Pancreas (tissue), 10 donors: ENCODE measurements at regions not wholly inside any gene's neighbourhood (a gene's known extent, or its start where the extent isn't known, plus 50 kb on each side); places are given as distances from the start of the nearest gene placed in this dataset.

ENCODE experiments used
- ATAC-seq, 4 donors: fragments of 200-7000 bp; cut with Tn5 transposase; one replicate each; pipeline versions ENCODE4 v1.8.0 to v1.9.1; 2020; ENCODE audit warnings: mild to moderate bottlenecking in 4 of 4, moderate library complexity in 4 of 4
- DNase-seq, 6 donors: peaks; one replicate each; pipeline ENCODE4 v3.0.0-alpha.2; 2020
- FAIRE-seq: peaks from 2 replicates; lab custom pipeline; 2012; peaks lifted over from hg19 to GRCh38; lab: Jason Lieb, UNC
- H3K27ac ChIP-seq, 4 donors: fragments of 200-600 bp; sonication (generic); 1 replicate in 3 of 4; 2 replicates in 1 of 4; pipeline versions ENCODE4 v1.5.0 to v1.8.0; 2020
- H3K27me3 ChIP-seq, 4 donors: fragments of 200-600 bp; one replicate each; pipeline ENCODE4 v1.8.0; 2021
- H3K36me3 ChIP-seq, 3 donors: fragments of 200-600 bp; sonication (generic) in 1 of 3; one replicate each; pipeline versions ENCODE4 v1.5.0 to v1.8.0; 2020 to 2021
- H3K4me1 ChIP-seq, 3 donors: fragments of 200-600 bp; one replicate each; pipeline ENCODE4 v1.8.0; 2021
- H3K4me3 ChIP-seq, 4 donors: fragments of 200-600 bp; sonication (generic) in 2 of 4; one replicate each; pipeline versions ENCODE4 v1.5.0 to v1.8.0; 2020 to 2021
- H3K9me3 ChIP-seq, 4 donors: fragments of 200-600 bp; one replicate each; pipeline ENCODE4 v1.8.0; 2021
- CTCF ChIP-seq, 4 donors: fragments of 200-600 bp; sonication (generic) in 3 of 4; IDR thresholded peaks; one replicate each; pipeline versions ENCODE4 v1.5.0 to v1.8.0; 2021; ENCODE audit warnings: antibody characterized with exemption in 4 of 4
- WGBS, 2 donors: extraction: QIAGEN DNeasy Blood & Tissue Kit; methylation state at CpG; one replicate each; pipeline ENCODE4 v1.1.7; 2013; 5-methylcytosine and 5-hydroxymethylcytosine counted together
- intact Hi-C, 3 donors: fragments of 100-400 bp; cut with DNase I; formaldehyde crosslinking; loops; one replicate each; pipeline versions ENCODE4 v1.11.1 to v1.14.2; 2022
- donor health status: healthy with polysubstance abuse.
- donor health status: DM: no; HTN: no; CAD: no; lungs with moderate emphysema.
- donor health status: DM: no; HTN: no; CAD: no.
- donor health status: control.
- donor health status: control.
- donor health status: Bipolar disorder and iron deficiency.
- donor health status: DM: yes; HTN: yes; CAD: no.
- donor health status: DM: no; HTN: no; CAD: no.
- donor health status: DM: no; HTN: no; CAD: no.
- donor health status: DM: yes; HTN: yes; CAD: no.

- FAIRE-seq = no peak
- H3K4me3 ChIP-seq = no peak overlapping the region
Measured at GRCh38 chr6:105896052-105896820, 189.9 kb upstream of the PRDM1 start.

GRCh38 chr6:105894556-105894955 lies 191.6 kb upstream of the PRDM1 start:
- no peaks in the 10 kb centered on the region for H3K27me3 ChIP-seq
- H3K4me3 ChIP-seq = no peak overlapping the region
- H3K27ac ChIP-seq = no peak overlapping the region
- no peak for FAIRE-seq
- no peak for ATAC-seq
- intact Hi-C loops = no loop called here
- no peaks in the 10 kb centered on the region for H3K36me3 ChIP-seq
- no peak for DNase-seq
- no peaks in the 10 kb centered on the region for H3K9me3 ChIP-seq
- H3K4me1 ChIP-seq = peaks cover 0 to 11% (median 7%) of the 10 kb centered on the region in 3 donors
- TF ChIP-seq CTCF (IDR thresholded peaks at IDR 0.05) = no peak
- 80 to 84% methylated on average over 1 of the region's 1 CpG for WGBS, 2 donors

More at GRCh38 chr6:105896052-105896820, 189.9 kb upstream of the PRDM1 start:
- DNase-seq (no peak), ATAC-seq (no peak)
- Histone ChIP-seq H3K9me3 (no peaks in the 10 kb centered on the region), H3K36me3 (no peaks in the 10 kb centered on the region), H3K4me1 (peaks cover 0 to 11% (median 7%) of the 10 kb centered on the region in 3 donors), H3K27ac (no peak overlapping the region), H3K27me3 (no peaks in the 10 kb centered on the region)
- no peak for TF ChIP-seq CTCF (IDR thresholded peaks at IDR 0.05)
- intact Hi-C loops = no loop called here
- WGBS, 2 donors = 47 to 51% methylated on average over 12 of the region's 12 CpGs

- FAIRE-seq (no peak), ATAC-seq (peak in 2 of 4 donors; percentile 28 to 29), DNase-seq (peak in 4 of 6 donors; percentile 24 to 53 (median 35))
- Histone ChIP-seq H3K36me3 (no peaks in the 10 kb centered on the region), H3K27ac (peak overlapping the region in 2 of 4 donors; percentile 15 to 40), H3K27me3 (no peaks in the 10 kb centered on the region), H3K4me1 (peaks cover 0 to 11% (median 7%) of the 10 kb centered on the region in 3 donors), H3K9me3 (no peaks in the 10 kb centered on the region), H3K4me3 (no peak overlapping the region)
- 60 to 63% methylated on average over 7 of the region's 7 CpGs for WGBS, 2 donors
- intact Hi-C loops = no loop called here
- no peak for TF ChIP-seq CTCF (IDR thresholded peaks at IDR 0.05)
Measured at GRCh38 chr6:105893741-105894140, 192.4 kb upstream of the PRDM1 start.

- Histone ChIP-seq H3K4me1 (peaks cover 0 to 11% (median 7%) of the 10 kb centered on the region in 3 donors), H3K9me3 (no peaks in the 10 kb centered on the region), H3K27me3 (no peaks in the 10 kb centered on the region), H3K27ac (peak overlapping the region in 3 of 4 donors; percentile 15 to 40 (median 19)), H3K36me3 (no peaks in the 10 kb centered on the region), H3K4me3 (no peak overlapping the region)
- peak in 3 of 6 donors; percentile 45 to 58 (median 55) for DNase-seq
- 52 to 62% methylated on average over 3 of the region's 3 CpGs for WGBS, 2 donors
- FAIRE-seq = no peak
- peak; percentile 92 to 96 (median 94) for ATAC-seq
- intact Hi-C loops = no loop called here
- no peak for TF ChIP-seq CTCF (IDR thresholded peaks at IDR 0.05)
Measured at GRCh38 chr6:105892577-105893262, 193.4 kb upstream of the PRDM1 start.
